ENCODE measurements at regions not wholly inside any gene's neighbourhood (a gene's known extent, or its start where the extent isn't known, plus 50 kb on each side); places are given as distances from the start of the nearest gene placed in this dataset.
A peak's percentile ranks its signal among the peaks of the same experiment; 100 is the strongest.

DNA sequence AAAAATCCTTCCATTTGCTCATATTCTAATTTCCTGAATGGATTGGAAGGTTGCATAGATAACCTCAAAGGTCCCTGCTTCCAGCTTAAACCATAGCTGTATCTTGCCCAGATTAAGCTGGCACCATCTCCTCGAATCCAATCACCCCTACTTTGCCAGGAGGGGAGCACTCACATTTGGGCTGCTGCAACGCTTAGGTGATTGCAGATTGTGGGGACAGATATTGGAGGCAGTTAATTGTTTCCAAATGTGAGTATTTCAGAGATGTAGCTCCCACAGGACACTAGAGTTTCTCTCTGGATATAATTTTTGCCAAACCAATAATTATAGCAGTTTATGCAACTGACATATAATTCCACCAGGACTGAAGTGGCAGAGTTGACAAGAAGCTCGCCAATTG lies 53.5 kb upstream of the ACSL1 start:
- no peak for DNase-seq

DNA sequence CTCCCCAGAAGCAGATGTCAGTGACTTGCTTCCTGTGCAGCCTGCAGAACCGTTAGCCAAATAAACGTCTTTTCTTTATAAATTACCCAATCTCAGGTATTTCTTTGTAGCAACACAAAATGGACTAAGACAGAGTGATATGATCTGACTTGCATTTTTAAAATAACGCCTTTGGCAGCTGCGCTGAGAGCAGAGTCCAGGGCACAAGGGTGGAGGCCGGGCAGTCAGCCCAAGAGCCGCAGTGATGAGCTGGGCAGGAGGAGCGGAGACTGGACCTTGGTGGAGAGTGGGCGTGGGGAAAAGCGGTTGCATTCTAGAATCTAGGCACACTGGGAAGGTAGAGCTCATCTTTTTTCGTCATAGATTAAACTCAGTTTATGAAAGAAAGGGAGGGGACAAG lies 56.5 kb upstream of the ACSL1 start:
- no peak for DNase-seq

DNA sequence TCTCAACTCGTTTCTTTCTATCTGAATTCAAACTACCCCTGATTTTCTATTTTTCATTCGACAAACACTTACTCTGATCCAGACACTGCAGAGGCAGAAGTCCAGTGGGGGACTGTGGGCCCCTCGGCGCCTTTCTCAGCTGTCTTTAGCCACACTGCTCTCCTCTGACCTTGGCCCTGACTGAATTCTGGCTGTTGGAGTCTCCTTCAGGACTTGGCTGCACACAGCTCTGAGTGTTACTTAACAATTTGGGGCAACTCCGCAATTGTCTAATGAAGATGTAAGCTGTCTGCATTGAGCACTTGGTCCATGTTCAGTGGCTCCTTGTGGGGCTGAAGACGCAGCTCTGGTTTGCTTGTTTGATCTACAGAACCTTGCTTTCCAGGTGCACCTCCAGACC lies 57.3 kb upstream of the ACSL1 start:
- no peak for DNase-seq

DNA sequence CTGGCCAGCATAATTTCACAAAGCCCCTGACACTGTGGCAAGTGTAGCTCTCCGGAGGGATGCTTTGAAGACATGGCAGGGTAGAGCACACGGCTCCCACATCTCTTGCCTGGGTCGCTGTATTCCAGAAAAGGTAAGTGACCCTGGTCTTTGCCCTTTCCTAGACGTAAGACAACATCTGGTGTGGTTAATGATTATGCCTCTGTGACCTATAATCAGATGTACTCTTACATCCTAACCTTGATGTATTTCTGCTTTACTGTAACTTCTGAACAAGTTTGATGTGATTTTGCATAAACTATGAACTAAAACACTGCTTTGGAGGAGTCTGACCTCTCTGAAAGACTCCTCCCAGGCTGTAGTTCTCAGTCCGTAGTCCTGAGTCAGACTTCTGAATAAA lies 59.1 kb upstream of the ACSL1 start:
- no peak for DNase-seq

DNA sequence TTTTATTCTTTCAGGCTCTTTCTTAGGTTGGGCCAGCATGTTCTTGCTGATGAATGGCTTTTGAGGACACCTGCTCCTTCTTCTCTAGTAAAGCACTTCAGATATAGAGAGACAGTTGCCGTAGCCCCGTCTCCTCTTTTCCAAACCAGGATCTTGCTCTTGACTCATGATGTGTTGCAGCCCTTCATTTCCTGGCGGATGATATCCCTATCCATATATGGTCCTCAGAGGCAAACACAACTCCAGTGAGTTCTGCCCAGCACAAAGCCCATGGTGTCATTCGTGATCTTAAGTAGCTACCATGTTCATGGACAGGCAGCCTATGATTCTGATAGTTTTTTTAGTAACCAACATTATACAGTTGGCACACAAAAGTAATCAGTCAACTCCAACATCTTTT lies 59.8 kb upstream of the ACSL1 start:
- no peak for DNase-seq

DNA sequence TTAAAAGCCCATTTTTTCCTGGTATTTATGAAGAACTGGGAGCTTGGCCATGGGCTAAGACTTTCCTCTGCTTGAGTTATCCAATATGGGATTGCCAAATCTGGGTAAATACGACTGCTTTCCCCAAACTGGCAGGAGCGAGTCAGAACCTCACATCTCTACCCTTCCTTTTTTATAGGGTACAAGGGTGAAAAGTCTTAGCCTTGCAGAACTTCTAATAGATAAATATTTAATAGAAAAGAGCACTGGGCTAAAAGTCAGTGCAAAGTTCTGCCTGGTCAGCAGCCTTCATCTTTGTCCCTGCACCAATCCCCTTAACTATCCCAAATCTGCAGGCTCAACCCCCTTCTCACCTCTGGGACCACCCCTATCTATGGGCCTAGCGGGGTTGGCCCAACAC lies 61.6 kb upstream of the ACSL1 start:
- DNase-seq = no peak

DNA sequence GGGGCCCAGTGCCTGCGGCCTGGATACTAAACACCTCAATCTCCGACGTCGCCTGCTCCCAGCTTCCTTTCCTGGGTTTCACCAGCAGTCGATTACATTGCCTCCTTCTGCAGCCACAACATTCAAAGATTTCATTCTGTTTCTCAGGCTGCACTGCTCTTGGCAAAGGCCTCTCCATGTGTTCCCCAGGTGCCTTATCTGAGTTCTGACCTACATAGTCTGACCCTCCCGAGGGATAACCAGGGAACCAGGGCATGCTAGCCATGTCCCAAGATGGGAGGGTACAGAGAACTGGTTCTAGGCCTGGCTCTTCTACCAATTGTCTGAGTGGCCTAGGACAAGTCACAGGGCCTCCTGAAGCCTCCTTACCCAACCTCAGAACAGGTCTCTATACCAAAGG lies 62.2 kb upstream of the ACSL1 start:
- DNase-seq = no peak

DNA sequence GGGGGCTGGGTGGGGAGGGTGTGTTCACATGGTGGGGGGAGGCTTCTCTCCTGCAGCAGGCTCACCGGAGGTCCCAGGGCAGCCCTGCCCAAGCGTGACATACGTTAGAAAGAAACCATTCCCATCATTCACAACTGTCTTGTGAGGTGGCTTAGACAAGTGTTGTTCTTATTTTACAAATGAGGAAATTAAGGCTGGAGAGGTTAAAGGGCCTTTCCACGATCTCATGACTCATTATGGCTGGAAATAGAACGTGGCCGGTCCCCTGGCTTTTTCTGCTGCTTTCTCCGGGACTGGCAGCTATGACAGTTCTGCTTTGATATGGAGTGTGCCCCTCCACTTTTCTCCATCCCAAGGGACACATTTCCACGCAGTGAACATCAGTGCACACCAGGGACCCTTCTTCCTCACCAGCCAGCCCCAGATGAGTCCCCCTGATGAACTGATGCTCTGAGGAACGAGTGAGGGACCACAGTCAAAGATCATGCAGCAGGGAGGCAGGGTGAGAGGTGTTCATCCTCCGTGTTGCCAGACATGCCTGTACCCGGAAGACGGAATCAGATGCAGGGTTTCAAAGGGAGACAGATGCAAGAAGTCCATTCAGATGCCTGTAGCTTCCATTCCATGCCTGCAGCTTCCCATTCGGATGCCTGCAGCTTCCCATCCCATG lies 64.0 kb upstream of the ACSL1 start:
- DNase-seq = no peak

DNA sequence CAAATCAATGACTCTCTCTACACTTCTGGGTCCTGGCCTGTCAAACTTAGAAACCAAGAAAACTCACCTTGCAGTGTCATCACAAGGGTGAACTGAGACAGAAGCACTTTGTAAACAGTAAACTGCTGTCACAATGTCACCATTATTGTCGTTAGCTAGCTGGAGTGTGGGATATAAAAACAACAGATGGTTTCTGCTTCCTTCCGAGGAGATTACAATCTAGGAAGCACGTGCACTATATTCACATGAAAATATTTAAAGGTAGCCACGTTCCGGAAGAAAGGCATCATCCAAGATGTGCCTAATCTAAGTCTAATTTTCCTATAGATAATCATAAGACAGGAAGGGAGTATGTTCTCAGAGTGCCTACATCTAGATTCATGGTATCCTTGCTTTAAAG lies 64.7 kb upstream of the ACSL1 start:
- no peak for DNase-seq

DNA sequence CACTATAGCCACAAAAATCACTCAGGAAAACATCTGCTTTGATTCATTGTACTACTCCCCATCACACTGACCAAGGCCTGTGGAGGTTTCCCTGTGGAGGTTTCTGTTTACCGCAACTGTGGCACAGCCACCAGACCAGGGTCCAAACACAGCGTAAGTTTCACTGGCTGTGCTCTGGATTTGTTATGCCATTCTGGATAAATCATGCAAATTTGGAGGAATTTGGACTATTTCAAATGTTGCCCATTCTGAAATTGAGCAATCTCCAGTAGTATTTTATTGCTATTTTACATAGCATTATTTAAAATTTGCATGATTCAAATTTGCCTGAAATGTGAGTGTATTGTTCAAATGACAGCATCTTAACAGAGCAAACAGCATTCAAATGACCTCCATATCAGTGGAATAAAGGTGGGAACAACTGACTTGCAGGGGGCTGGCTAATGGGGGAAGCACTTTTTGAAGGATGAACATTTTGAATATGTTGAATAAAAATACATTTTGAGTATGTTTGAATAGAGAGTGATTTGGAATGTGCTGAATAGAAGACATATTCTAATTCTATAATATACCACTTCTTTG lies 66.1 kb upstream of the ACSL1 start:
- DNase-seq = no peak

DNA sequence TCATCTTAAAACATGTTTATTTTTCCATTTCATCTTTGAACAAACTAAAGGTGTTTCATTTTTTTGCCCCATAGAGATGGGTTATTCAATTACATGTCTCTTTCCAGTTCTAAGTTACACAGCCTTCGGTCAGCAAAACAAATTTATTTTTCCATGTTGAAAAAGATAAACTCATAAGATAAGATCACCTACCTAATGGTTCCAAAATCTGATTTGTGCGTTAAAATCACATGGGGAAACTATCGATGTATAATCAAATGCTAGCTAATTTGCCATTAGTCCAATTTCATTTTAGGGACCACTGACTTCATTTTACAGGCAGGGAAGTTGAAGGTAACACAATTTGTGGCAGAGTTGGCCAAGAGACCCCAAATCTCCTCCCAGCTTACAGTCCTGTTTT lies 67.2 kb upstream of the ACSL1 start:
- no peak for DNase-seq

DNA sequence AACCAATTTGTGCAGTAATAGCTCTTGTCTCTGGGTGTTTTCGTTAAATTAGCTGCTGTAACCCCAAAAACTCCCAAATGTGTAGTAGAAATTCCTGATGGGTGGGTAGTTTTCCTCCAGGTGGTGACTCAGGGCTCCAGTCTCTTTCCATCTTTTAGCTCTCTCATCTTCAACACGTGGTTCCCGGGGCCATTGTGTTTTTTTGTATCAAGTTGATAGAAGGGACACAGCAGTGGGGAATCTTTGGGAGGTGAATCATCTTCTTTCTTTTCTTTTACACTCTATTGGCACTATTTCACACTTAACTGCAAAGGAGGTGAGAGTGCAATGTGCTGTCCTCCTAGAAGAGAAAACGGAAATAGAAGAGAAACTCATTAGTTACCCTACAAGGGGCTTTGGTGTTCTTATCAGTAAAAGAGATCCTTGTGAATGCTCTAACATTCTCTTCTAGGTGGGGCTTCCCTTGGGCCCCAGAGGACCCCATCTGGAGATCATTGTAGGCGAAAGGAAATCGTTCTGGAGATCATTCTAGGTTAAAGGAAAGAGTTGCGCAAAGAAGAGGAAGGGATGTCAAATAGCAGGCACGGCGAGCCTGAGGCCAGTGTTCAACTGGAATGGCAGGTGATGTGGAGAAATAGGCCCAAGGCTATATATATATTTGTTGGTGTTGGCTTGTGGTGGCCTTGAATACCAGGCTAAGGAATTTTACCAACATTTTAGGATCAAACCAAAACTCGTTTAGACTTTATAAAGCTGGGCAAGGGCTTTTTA lies 68.2 kb upstream of the ACSL1 start:
- DNase-seq = no peak

DNA sequence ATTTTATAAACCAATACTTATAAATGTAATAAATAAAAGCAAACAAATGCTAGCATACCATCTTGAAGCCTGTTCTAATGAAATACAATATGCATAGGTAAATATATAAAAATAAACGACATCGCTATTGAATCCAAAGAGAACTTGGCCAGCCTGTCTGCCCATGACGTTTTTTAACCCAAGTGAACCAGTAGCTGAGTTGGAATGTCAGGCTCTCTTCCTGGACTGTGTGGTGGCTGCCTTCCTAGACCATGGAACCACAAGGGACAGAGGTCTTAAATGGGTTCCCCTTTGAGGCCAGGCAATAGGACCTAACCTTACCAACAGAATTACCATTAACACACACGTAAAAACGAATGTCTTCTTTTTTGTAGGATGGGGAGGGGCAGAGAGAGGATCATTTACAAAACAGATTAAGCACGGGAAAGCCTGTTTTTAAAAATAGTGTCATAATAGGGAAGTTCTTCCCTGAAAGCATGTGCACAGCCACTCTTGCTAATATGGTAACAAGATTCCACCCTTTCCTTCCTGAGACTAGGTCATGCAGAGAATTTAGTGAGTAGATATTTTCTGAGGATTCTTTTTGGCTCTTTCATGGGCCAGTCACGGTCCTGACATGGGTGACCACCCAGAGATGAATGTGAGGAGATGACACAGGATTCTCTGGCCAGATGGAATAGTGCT lies 69.4 kb upstream of the ACSL1 start:
- no peak for DNase-seq

DNA sequence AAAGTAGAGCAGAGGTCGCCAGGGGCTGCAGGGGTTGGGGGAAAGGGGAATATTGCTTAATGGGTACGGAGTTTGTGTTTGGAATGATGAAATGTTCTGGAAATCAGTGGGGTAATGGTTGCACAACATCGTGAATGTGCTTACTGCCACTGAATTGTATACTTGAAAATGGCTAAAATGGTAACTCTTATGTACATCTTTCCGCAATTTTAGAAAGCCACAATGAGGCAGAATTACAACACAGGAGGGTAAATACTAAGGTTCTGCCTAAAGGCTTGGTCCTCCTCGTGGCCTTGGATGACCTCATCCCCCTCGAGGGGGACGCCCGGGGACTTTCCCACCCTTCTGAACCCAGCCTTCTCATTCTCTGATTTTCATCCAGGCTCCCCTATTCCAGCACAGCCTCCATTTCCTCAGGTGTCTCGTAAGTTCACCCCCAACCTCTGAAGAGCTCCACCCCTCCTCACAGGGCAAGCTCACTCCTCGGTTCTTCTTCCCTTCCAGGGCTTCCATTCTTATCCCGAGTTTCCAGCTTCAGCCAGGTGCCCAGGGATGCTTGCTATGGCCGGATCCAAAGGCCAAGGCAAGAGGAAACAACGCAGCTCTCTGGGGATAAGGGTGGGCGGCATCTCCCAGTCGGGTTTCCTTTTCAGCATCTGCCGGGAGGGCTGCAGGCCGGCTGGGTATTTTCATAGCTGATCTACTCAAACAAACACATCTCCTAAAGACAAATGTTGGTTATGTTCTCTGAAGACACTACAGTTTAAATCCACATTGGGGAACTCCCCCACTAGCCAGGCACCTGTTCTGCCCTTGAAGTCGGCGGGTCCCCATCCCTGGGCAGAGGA lies 71.3 kb upstream of the ACSL1 start:
- DNase-seq = peak; percentile 6

DNA sequence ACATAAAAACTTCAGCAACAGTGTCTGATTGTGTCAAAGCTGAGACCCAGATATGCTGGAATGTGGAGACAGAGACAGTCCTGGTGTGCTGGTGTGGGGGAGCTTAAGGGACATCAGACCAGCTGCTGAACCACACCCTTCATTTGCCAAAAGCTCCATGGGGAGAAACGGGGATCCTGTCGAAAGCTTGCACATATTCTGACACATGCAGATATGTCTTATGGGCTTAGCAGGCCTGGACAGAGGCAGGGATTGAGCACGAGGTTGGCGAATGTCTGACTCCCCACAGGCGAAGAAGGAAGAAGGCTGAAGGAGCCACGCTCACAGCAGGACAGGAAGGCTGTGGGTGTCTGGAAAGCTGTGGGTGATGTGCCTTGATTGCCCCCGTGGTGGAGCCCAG lies 72.1 kb upstream of the ACSL1 start:
- DNase-seq = no peak

DNA sequence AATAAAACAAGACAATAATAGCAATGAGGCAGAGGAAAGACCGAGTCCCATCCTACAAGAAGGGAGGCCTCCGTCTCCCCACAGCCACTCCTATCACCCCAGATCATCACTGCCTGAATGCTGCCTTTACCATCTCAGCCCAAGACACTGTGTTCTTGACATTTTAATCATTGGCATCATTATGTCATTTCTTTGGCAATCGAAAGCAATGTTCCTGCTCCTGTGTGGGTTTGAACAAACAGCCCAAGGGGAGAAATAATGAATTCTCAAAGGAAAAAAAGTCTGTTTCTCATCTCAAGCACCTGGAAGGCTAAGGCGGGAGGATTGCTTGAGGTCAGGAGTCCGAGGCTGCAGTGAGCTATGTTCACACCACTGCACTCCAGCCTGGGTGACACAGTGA lies 73.0 kb upstream of the ACSL1 start:
- DNase-seq = no peak

DNA sequence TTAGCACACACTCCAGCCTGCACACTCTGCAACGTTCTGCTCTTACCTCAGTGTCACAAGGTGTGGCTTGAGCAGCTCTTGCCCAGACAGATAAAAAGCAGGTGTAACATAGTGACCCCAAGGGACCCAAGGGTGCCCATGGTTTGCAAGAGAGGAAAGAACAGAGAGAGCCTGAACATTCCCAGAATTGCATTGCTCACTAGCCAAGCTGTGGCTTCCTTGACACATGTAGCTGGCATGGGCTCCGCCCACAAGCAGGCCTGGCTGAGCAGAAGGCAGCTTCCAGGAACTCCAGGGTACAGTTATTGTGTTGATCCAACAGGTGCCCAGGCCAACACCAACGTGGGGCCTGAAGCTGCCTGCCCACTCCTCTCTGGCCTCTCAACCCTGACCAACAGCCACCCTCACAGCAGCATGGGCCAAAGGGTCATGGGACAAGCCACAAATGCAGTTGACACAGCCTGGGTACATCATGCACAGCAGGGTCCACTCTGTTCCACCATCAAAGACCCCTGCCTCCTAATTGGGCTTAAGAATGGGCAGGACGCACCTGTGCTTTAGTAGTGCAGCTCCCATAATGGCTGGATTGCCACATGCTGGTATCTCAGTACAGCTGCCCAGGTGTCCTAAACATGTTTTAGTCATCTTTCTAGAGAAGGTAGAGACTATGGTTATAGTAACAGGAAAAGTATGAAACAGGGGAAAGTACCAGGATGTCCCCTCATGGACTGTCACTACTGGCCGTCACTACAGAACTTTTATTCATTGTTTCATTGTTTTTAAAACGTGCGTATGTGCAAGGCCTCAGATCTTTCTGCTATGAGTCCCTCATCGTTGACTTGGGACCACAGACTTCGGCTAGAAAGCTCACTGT lies 73.7 kb upstream of the ACSL1 start:
- DNase-seq = no peak

DNA sequence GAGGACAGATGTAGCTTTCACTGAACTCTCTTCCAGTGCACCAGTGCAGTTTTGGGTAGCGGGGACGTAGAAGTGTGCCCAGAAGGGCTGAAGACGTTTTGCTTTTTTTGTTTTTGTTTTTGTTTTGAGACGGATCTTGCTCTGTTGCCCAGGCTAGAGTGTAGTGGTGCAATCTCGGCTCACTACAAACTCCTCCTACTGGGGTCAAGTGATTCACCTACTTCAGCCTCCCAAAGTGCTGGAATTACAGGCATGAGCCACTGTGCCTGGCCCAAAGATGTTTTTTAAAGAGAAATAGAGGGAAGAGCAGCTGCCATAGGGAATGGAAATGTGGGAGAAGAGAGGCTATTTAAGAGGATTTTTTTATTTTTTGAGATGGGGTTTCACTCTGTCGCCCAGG lies 74.4 kb upstream of the ACSL1 start:
- no peak for DNase-seq

DNA sequence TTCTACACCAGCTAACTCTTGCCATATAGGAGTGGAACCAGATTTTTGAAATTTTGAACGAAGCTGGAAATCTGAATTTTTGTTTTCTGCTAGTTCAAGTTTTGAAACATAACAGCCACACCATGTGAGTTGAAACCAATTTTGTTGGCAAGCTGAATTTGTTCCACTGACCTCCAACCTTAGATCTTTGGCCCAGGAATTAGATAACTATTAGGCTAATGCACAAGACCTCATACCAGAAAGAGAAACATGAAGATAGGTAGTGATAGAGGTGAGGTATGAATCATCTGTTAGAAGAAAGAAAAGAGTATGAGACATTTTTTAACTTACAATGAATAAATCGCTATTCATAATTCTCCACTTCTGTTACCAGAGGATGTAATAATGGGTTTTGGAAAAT lies 76.8 kb upstream of the ACSL1 start:
- DNase-seq = no peak

DNA sequence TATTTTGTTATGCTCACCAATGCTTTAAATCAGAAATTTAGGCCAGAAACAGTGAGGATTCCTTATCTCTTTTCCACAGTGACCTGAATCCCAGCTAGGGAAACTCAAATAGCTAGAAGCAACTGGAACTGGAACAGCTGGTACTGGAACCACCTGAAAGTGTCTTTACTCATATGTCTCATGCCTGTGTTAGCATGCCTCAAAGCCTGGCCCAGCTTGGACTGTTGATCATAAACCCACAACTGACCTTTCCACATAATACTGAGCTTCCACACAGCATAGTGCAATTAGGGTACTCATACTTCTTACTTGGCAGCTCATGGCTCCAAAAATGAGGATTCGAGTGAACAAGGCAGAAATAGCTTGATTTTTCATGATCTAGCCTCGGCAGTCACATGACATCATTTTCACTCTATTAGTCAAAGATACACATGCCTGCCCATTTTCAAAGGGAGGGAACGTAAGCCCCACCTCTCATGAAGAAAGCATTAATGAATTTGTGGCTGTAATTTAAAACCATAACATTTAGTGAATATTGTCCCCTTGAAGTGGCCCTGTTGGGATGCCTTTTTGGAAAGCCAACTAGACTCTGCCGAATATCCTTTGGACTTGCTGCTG lies 80.8 kb upstream of the ACSL1 start:
- DNase-seq = no peak

DNA sequence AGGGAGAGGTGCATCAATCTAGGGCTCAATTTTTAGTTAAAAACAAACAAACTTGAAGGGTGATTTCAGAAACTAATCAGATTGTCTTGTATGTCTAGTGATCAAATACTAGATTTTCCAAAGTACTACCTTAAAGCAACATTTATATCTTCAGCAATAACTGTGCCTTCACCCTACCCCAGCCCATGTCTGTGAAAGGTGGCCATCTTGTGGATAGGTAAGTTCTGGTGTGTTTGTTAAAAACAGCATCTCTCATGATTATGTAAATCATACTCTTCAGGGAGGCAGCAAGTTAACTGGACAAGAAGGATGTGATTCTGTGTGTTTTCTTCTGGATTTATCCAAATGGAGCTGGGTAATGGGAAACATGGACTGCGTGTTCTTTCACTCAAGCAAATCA lies 81.4 kb upstream of the ACSL1 start:
- peak; percentile 9 for DNase-seq

DNA sequence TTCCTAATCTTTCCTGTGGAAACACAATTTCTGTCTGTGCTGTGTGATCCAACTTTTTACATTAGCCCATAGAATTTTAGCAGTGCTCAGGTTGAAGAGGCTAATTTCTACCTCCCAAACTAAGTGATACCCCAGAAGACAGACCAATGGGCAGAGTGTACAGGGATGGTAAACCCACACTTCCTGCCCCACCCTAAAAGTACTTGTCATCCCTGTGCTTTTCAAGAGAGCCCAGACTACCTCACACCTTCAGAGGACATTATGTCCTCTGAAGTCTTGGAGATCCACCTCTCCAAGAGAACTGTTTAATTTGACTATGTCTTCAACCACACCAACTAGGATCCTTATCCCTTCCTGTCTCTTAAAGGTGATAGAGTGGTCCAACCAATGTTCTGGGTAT lies 82.0 kb upstream of the ACSL1 start:
- no peak for DNase-seq

Data from CD4-positive, alpha-beta T cell treated with Interleukin-17A for 1 hour (primary cell).